KG1 (cell line): ENCODE measurements at regions not wholly inside any gene's neighbourhood (a gene's known extent, or its start where the extent isn't known, plus 50 kb on each side); places are given as distances from the start of the nearest gene placed in this dataset.

Experiments
- DNase-seq: peaks from one replicate; lab custom pipeline; 2025; lab: John Stamatoyannopoulos, UW

DNA sequence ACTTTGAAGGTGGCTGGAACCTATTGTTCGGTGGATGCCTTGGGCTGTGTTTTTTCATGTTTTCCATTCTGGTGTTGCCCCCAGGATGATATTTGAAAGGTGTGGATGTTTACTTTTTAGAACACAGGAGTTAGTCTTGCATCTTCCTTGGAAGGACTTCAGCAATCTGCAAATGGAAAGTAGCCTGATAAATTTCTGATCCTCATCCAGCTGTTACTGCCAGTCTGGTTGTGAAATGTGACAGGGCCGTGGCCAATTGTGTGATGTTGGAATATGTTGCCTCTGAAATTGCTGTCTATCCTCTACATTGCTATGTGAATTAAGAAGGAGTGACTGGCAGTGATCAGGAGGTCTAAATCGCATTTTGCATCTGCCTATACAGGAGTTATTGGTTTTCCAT, 382.5 kb upstream of the C2CD4B start:
- DNase-seq = no peak

DNA sequence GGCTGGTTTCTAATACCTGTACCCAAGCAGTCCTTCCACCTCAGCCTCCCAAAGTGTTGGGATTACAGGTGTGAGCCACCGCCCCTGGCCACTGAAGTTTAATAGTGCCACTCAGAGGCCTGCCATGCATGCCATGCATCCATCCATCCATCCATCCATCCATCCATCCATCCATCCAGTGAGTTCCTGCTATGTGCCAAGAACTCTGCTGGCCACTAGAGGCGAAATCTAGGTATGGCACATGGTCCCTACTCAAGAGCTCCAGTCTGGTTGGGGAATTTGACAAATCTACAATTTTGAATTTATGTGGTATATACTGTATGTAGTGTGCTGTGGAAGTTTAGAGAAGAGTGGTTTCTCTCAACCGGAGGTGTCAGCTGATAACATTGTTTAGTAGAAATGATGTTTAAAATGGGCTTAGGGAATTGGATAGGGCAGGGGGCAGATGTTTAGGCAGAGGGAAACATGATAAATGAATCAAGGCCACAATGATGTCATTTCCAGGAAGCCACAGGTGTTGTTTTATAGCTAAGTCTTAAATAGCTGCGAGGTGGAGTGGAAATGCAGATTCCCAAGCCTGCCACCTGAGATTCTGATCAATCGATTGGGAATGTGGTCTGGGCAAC, 384.4 kb upstream of the C2CD4B start:
- no peak for DNase-seq

DNA sequence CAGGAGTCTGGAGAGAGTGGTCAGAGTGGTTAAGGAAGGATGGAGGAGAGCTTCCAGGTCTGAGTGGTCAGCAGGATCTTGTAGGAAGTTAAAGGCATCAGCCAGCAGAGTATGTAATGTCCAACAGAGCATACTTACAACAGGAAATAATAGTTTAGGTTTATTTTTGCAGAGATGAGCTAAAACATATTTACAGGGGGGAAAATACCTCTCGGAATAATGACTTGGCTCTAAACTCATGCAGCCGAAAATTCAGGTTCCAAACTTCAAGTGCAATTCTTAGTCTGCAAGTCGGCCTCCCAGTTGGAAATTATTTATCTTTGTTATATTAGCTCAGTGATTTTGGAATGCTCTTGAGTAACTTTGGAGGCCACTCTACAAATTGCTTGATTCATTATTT, 385.0 kb upstream of the C2CD4B start:
- DNase-seq = no peak

DNA sequence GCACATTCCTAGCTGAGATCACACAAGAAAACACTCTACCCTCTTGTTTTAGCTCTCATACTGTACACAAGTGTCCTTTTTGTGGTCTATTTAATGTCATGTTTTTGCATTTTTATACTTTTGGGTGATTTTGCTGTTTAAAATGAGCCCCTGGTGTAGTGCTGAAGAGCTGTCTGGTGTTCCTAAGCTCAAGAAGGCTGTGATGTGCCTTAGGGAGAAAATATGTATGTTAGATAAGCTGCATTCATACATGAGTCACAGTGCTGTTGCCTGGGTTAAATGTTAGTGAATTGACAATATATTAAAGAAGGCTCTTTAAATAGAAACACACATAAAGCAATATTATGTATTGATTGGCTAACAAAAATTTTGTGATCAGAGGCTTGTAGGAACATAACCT, 387.4 kb upstream of the C2CD4B start:
- DNase-seq = no peak

DNA sequence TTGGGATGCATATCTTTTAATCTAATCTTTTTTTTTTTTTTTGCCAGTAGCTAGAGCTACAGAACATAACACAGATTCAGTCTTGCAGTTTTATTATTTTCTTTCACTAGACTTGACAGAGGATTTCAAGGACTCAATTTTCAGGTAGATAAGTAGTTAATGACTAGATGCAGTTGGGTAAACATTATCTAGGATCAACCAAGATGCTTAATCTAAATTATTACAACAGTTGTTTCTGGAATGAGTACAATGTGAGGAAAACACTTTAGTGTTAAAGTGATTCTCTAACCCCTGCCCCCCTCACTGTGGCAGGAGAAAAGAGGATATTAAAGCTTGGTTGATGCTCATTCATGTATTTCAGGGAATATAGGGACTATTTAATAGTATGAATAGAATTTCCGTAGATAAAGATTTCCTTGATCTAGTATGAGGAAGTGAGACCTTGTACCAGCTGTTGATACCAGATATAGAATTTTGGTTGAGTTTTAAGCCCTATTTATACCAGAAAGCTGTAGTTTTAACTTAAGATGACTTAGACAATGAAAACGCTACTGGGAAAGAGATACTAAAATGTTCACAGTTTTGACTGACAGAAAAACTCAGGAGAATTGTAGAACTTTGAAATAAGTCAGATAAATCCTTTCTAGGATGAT, 389.0 kb upstream of the C2CD4B start:
- no peak for DNase-seq

DNA sequence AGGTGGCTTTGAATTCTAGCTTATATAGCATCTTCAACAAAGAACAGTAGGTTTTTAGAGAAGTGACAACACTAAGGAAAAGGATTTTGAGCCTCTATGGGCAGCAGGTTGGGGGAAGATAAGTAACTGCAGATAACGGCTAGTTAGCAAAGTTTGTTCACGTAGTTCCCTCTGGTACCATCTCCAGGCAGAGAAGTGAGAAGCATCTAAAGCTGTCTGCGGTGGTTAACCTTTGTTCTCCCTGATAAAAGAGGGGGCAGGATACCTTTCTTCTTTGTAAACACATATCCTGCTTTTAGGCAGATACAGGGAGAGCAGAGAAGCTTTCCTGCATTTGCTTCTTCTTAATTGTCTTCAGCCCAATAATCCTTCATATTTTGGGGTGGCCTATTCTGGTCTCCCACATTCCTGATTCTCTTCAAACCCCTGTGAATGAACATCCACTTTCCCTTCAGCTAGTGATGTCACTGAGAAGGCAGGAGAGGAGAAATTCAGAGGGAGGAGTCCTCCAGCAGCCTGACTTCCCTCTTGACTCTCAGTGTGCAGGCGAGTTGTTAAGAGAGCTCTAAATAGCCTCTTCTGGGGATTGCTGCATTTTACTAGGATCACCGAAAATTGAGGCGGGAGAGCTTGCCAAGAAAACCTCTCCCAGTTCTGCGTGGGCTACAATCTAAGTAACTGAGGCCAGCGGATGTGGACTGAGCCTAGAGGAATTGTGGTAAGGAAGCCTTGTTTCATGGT, 393.7 kb upstream of the C2CD4B start:
- DNase-seq = no peak

DNA sequence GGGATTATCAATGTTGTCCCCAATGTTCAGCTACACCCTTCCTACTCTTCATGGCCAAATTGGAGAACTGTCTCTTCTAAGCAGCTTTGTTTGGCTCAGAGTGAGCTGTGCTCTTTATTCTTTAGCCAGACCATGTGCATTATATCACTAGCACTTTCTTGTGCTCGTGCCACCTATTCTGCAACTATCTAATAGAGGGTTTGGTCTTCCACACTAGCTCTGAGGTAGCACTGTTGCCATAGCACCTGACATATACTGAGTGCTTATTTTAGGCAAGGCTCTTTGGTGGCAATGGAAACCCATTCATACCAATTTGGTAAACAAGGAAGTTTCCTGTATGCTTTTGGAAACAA, 394.3 kb upstream of the C2CD4B start:
- DNase-seq = no peak

DNA sequence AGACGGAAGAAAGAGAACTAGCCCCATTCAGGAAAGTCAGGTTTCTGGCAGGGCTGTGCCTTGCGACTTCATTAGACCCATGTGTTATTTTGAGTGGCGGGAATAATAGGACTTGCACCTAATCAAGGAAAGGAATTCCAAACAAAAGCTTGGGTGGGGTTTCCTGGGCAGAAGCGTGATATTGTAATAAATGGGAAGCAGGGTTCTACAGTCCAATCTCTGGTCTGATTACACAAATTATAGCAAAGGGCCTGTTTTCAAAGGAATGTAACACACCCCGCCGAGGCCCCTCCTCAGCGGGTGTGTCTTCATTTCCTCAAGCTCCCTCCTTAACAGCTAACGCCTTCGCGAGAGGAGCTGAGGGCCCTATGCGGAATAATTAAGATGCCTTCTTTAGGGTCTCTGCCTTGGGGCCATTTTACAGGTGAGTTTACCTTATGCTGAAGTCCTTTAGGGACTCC, 396.0 kb upstream of the C2CD4B start:
- no peak for DNase-seq

DNA sequence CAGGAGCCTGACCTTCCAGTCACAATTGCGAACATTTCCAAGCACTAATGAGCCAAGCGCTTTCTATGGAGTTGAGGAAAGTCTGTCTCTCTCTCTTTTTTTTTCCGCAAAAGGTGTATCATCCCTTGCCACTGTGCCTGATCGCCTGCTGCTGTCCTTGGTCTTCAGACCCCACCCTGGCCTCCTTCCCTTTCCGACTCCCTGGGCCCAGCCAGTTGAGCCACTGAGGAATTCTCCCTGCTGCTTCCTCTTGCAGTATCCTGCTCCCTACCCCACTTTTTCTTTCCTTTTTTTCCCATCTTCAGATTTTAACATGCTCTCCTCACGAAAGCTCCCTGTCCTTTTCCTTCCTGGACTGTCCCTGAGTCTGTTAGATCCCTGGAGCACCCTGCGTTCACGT, 396.5 kb upstream of the C2CD4B start:
- no peak for DNase-seq

DNA sequence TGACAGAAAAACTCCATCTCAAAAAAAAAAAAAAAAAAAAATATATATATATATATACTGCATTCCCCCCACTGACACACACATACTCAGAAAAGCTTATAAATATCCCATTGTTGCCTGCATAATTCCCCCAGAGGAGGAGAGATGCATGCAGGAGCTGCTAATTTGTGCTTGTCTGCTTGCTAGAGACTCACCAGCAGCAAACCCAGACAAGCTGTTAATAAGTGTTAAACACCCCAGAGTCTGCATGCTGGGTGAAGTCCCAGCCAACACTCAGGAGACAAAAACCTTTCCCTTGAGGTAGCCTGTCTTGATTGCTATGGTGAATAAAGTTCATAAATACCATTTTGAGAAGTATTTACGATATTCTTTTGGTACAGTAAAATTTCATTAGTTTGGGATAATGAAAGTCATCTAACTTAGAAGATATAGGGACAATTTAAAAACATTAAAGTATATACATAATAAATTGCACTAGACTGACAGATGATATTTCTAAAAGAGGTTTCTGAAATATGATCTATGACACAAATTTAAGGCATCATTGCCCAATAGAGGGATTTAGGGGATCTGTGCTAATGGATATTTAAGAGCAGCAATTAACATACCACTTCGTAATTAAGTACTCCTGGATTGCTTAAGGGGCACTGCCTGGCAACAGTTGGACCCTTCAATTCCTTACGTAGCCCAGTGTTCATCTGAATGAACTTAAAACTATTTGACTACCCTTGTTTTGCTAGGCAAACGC, 400.0 kb upstream of the C2CD4B start:
- DNase-seq = no peak

DNA sequence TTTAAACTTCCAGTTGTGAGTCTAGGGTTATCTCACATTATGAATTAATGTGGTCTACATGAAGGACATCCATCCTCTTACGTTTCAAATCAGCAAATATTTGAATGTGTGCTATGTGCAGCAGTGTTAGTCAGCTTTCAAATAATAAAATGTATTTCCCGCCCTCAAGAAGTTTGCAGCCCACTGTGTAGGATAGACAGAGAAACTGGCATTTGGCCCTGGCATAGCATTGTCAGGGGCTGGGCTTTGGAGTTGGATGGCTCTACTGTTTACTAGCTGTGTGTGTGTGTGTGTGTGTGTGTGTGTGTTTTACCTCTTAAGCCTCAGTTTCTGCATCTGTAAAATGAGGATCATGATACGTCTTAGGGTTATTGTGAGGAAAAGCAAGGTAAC, 400.5 kb upstream of the C2CD4B start:
- no peak for DNase-seq

DNA sequence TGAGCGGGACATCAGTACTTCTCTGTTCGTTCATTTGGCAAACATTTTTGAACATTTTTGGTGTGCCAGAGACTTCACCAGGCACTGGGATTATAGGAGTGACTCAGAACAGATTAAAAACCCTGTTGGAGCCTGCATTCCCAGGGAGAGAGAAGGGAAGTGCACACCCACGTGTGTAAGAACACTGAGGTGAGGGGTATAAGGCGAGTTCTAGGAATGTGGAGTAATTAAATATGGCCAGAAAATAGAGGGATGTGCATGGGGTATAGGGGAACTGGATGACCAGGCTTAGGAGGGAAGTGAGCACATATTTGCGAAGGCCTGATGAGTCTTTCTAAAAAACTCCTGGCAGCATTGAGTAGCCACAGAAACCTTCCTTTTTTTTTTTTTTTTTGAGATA, 401.2 kb upstream of the C2CD4B start:
- no peak for DNase-seq

DNA sequence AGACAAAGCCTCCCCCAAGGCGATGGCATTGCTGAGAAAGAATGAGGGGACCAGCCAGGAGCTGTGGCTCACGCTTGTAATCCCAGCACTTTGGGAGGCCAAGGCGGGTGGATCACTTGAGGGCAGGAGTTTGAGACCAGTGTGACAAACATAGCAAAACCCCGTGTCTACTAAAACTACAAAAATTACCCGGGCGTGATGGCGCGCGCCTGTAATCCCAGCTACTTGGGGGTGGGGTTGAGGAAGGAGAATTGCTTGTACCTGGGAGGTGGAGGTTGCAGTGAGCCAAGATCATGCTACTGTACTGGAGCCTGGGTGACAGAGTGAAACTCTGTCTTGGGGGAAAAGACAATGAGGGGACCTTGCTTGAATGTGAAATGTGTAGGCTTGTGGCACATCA, 402.4 kb upstream of the C2CD4B start:
- no peak for DNase-seq

DNA sequence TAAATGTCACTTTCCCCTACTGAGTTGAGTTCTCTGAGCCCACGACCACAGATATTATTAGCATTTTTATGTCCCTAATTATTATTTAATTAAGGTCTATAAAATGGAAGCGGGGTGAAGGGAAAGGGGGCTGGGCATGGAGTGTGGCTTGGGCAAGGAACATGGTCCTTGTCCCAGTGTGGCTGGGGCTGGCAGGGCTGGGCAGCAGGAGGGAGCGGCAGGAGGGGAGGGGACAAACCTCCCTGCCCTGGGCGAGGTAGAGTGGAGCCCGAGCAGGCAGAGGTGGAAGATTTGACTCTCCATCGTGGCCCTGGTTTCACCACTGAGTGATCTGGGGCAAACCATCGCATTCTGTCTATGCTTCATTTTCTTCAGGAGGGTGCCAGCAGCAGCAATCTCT, 402.9 kb upstream of the C2CD4B start:
- no peak for DNase-seq

DNA sequence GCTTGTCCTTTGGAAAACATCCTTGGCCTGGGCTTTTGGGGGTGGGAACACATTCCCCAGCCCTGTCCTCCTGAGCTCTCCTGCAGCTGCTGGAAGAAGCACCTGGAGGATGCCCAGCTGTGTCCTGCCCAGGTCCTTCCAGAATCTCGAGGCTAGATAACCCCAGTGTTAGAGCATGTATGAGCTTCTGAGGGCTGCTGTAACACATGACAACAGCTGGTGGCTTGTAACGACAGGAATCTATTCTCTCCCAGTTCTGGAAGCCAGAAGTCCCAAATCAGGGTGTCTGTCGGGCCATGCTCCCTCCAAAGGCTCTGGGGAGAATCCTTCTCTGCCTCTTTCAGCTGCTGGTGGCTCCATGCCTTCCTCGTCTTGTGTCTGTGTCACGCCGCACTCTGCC, 403.6 kb upstream of the C2CD4B start:
- no peak for DNase-seq

DNA sequence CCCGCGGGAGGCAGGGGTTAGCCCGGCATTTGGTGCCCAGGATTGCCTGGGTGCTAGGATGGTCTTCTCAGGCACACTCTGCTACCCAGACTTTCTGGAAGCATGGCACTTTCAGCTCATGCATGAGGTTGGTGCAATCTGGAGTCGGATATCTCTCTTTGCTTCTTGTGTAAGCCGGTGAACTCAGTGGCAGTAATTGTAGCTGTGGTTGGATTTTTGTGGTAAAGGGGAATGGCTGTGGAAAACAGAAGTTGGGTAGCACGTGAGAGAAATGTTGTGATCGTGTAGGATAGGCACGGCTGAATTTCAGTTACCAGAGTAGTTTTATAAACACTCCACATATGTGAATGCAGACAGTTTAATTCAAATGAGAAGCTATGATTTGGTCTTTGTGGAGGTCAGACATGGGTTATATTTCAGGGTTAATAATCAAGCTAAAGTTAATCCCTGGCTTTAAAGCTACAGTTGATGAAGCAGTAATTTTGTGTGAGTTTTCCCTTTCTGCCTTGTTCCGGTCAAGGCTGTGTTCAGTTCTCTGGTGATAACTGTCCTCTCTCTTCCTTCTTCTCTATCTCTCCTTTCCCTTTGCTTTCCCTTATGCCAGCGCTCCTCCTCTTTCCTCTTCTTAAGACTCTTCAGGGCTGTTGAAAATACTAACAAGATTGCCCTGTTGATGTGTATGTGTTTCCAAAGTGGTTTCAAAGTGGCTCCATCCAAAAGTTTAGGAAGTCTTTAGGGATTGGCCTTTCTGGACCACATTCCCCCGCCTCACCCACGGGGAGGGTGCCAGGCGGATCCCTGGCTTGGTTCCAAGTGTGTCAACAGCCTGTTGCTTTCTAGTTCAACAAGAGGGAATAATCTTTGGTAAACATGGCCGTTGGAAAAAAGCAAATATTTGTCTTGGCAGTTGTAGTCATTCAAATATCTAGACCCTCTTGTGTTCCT, 404.6 kb upstream of the C2CD4B start:
- DNase-seq = no peak

DNA sequence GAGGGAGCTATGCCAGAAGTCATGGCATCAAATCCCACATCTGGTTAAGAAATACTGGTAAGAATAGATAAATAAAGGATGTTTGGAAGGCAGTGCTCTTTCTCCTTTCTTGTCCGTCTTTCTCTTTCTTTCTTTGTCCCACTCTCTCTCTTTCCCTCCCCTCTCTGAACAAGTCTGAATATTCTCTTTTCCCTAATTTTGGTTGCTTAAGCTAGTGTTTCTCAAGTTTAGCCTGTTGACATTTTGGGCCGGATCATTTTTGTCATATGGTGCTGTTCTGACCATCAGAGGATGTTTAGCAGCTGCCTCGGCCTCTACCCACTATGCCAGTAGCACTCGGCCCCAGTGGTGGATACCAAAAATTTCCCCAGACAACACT, 405.3 kb upstream of the C2CD4B start:
- DNase-seq = no peak

DNA sequence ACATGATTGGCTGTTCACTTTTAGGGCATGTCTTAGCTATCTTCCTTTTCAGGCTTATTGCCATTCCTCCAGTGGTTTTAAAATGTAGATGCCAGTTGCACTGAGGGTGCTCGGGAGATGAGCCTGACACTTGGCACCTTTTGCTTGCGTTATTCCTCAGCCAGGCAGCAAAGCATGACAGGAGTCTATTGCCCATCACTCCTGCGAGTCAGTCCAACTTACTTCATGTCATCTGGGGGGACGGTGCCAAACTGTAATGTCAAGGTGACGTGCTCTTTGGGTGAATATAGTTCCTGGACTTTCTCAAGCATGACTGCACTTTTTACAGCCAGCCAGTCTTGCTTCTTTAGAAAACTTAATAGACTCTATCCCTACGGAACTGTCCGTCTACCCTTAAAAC, 406.0 kb upstream of the C2CD4B start:
- DNase-seq = no peak

DNA sequence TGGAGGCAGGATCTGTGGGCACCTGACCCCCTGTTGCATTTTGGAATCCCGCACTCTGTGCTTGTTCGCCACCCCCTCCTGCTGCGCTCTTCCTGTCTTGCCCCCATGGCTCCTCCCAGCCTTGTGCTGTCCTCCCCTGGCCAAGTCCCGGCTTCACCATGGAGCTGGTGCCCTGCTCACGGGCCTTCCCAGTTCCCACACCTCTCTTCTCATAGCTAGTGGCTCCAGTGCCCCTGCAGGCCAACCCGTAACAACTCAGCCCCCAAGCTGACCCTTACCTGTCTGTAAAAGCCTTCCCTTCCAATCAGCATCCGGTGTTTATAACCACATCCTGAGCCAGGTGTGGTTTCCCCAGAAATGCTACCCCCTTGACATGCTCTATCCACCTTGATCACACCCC, 407.7 kb upstream of the C2CD4B start:
- DNase-seq = no peak

DNA sequence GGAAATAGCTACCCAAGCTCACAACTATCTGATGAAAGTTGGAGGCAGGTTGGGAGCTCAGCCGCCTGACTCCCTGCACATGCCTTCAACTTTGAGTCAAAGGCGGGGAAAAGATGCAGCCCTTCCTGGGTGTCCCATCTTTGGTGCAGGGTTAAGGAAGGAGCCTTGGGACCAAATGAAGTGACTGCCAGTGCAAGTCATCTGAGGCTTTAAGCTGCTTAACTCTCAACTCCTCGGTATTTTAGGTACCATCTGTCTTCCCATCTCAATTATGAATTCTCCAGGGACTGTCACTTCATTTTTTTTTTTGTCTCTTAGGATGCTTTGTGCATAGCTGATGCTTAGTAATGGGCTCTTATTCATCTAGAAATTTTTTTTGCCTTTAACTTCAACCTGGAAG, 408.8 kb upstream of the C2CD4B start:
- DNase-seq = no peak

DNA sequence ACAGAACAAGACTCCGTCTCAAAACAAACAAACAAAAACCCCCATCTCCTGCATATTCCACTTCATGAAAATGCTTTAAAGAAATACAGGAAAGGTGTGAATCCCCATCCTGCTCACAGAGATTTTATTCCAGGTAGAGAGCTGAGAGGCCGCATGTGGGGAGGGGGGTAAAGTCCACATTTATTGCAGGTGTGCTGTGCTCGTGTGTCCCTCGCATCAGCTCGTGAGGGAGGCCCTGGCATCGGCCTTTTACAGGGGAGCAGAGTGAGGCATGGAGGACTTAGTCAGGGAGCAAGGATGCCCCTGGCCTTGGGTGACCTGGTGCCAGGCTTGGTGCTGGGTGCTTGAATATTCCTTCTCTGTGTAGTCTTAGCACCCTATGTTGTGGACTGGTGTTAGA, 413.5 kb upstream of the C2CD4B start:
- no peak for DNase-seq

DNA sequence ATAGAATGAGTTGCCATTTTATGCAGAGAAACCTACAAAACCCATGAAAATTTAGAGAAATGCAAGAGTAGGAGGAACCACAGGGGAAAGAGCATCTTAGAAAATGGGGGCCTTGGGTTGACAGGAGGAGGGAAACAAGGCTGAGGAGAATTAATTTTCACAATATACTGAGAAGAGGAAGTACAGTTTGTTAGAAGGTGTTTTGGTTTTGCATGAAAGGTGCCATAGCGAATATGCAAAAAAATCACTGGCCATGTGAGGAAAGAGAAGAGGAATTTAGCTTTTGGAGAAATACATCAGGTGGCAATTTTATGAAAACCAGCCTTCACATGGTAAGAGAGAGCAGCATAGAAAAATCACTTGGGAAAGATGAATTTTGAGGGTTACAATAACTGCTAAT, 413.9 kb upstream of the C2CD4B start:
- no peak for DNase-seq
